Spleen (tissue), 11 donors: ENCODE measurements at regions not wholly inside any gene's neighbourhood (a gene's known extent, or its start where the extent isn't known, plus 50 kb on each side); places are given as distances from the start of the nearest gene placed in this dataset.

ENCODE experiments used
- DNase-seq: peaks from one replicate; pipeline ENCODE4 v3.0.0-alpha.2; 2020
- H3K27ac ChIP-seq, 8 donors: fragments of 200-600 bp; sonication (generic) in 7 of 8; 1 replicate in 4 of 8; 2 replicates in 4 of 8; pipeline versions ENCODE4 v1.5.0 to v1.8.0; 2016 to 2021; ENCODE audit warnings: inconsistent platforms in 4 of 8, mild to moderate bottlenecking in 4 of 8, moderate library complexity in 1 of 8
- H3K27me3 ChIP-seq, 7 donors: fragments of 200-600 bp; sonication (generic) in 6 of 7; replicated peaks in 1 of 7; 1 replicate in 4 of 7; 2 replicates in 3 of 7; pipeline versions ENCODE4 v1.5.0 to v1.8.0; 2016 to 2021; ENCODE audit warnings: inconsistent platforms in 3 of 7, mild to moderate bottlenecking in 1 of 7
- H3K36me3 ChIP-seq, 6 donors: fragments of 200-600 bp; sonication (generic) in 5 of 6; 1 replicate in 4 of 6; 2 replicates in 2 of 6; pipeline versions ENCODE4 v1.5.0 to v1.8.0; 2016 to 2021; ENCODE audit warnings: inconsistent platforms in 2 of 6
- H3K4me1 ChIP-seq, 6 donors: fragments of 200-600 bp; sonication (generic) in 5 of 6; 1 replicate in 3 of 6; 2 replicates in 3 of 6; pipeline versions ENCODE4 v1.5.0 to v1.8.0; 2016 to 2021; ENCODE audit warnings: inconsistent platforms in 3 of 6
- H3K4me3 ChIP-seq, 8 donors: fragments of 200-600 bp; sonication (generic) in 7 of 8; 1 replicate in 4 of 8; 2 replicates in 4 of 8; pipeline versions ENCODE4 v1.5.0 to v1.8.0; 2016 to 2021; ENCODE audit warnings: inconsistent platforms in 4 of 8, mild to moderate bottlenecking in 4 of 8, moderate library complexity in 2 of 8
- H3K9me3 ChIP-seq, 8 donors: fragments of 200-600 bp; sonication (generic) in 7 of 8; 1 replicate in 4 of 8; 2 replicates in 4 of 8; pipeline versions ENCODE4 v1.5.0 to v1.8.0; 2016 to 2021; ENCODE audit warnings: inconsistent platforms in 4 of 8
- POLR2A ChIP-seq, 3 donors: fragments of 450-650 bp; IDR thresholded peaks; one replicate each; pipeline ENCODE4 v1.5.1; 2017; ENCODE audit warnings: antibody characterized with exemption in 3 of 3, mild to moderate bottlenecking in 1 of 3
- POLR2AphosphoS5 ChIP-seq, 3 donors: sonication (generic); formaldehyde crosslinking; IDR thresholded peaks; one replicate each; pipeline ENCODE4 v1.5.1; 2017; ENCODE audit warnings: antibody characterized with exemption in 3 of 3
- WGBS, 5 donors: extraction: QIAGEN DNeasy Blood & Tissue Kit in 3 of 5; methylation state at CpG; one replicate each; pipeline versions ENCODE4 v1.1.5 to v1.1.7; 2013 to 2018; 5-methylcytosine and 5-hydroxymethylcytosine counted together
- intact Hi-C: fragments of 100-400 bp; cut with DNase I; formaldehyde crosslinking; loops from one replicate; pipeline ENCODE4 v1.15.0; 2023; ENCODE audit warnings: low total_unique reads
- TF ChIP-seq, protein P1 (sequence below), 11 experiments: fragments of 200-600 bp in 7 of 11; fragments of 450-650 bp in 4 of 11; sonication (generic) in 4 of 11; IDR thresholded peaks in 8 of 11; conservative IDR thresholded peaks in 3 of 11; 1 replicate in 7 of 11; 2 replicates in 4 of 11; pipeline versions ENCODE4 v1.4.0 to v1.8.0; 2016 to 2021; ENCODE audit warnings: antibody characterized with exemption in 11 of 11, inconsistent platforms in 4 of 11, mild to moderate bottlenecking in 1 of 11
- donor health status: healthy with polysubstance abuse.
- donor health status: DM: no; HTN: no; CAD: no; lungs with moderate emphysema.
- donor health status: DM: no; HTN: no; CAD: no.
- donor health status: Bipolar disorder and iron deficiency.
- donor health status: healthy.
- donor health status: DM: no; HTN: no; CAD: no.
- donor health status: DM: yes; HTN: yes; CAD: no.

- Histone ChIP-seq H3K9me3 (no peaks in the 10 kb centered on the region), H3K4me3 (no peak overlapping the region), H3K36me3 (no peaks in the 10 kb centered on the region), H3K27me3 (no peaks in the 10 kb centered on the region), H3K27ac (no peak overlapping the region), H3K4me1 (no peaks in the 10 kb centered on the region)
- DNase-seq: no peak
- TF ChIP-seq POLR2AphosphoS5 (IDR thresholded peaks at IDR 0.05) (no peak), POLR2A (IDR thresholded peaks at IDR 0.05) (no peak)
- TF ChIP-seq, protein P1, sequence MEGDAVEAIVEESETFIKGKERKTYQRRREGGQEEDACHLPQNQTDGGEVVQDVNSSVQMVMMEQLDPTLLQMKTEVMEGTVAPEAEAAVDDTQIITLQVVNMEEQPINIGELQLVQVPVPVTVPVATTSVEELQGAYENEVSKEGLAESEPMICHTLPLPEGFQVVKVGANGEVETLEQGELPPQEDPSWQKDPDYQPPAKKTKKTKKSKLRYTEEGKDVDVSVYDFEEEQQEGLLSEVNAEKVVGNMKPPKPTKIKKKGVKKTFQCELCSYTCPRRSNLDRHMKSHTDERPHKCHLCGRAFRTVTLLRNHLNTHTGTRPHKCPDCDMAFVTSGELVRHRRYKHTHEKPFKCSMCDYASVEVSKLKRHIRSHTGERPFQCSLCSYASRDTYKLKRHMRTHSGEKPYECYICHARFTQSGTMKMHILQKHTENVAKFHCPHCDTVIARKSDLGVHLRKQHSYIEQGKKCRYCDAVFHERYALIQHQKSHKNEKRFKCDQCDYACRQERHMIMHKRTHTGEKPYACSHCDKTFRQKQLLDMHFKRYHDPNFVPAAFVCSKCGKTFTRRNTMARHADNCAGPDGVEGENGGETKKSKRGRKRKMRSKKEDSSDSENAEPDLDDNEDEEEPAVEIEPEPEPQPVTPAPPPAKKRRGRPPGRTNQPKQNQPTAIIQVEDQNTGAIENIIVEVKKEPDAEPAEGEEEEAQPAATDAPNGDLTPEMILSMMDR (IDR thresholded peaks at IDR 0.05 in 8 of 11, conservative IDR thresholded peaks at IDR 0.05 in 3 of 11): no peak
- intact Hi-C loops: no loop called here
These were observed 93.4 kb upstream of the COL3A1 start for GRCh38 chr2:188880740-188881139.

- H3K36me3 ChIP-seq: no peaks in the 10 kb centered on the region
- WGBS, 5 donors: 70 to 81% (median 71%) methylated on average over 1 of the region's 1 CpG
- intact Hi-C loops: no loop called here
- no peak for TF ChIP-seq POLR2A (IDR thresholded peaks at IDR 0.05)
- TF ChIP-seq POLR2AphosphoS5 (IDR thresholded peaks at IDR 0.05): no peak
- TF ChIP-seq, protein P1 (IDR thresholded peaks at IDR 0.05 in 8 of 11, conservative IDR thresholded peaks at IDR 0.05 in 3 of 11): no peak
- no peak overlapping the region for H3K27ac ChIP-seq
- DNase-seq: no peak
- no peak overlapping the region for H3K4me3 ChIP-seq
- H3K9me3 ChIP-seq: no peaks in the 10 kb centered on the region
- H3K4me1 ChIP-seq: no peaks in the 10 kb centered on the region
- H3K27me3 ChIP-seq: no peaks in the 10 kb centered on the region
These were observed 92.7 kb upstream of the COL3A1 start for GRCh38 chr2:188881434-188881833.

DNA sequence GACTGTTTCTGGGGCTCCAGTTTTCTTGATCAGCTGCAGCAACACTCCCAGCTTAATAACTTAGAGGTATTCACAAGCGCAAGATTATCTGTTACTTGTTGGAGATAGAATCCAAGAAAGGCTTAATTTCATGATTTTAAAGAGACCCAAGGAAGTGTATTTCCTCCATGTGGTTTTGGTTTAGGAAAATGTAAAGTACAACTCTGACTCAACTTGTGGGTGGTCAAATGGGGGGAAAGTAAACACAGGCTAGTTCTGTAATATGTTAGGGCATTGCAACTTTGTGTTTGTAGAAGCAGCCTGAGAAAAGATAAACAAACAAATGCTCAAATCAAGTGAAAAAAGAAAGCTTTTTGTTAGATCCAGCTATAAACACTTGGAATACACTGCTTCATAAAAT is 90.1 kb upstream of the COL3A1 start:
- no peaks in the 10 kb centered on the region for H3K27me3 ChIP-seq
- intact Hi-C loops: no loop called here
- 79 to 93% (median 84%) methylated on average over 1 of the region's 1 CpG for WGBS, 5 donors
- DNase-seq: no peak
- no peak overlapping the region for H3K4me3 ChIP-seq
- no peak overlapping the region for H3K27ac ChIP-seq
- no peaks in the 10 kb centered on the region for H3K36me3 ChIP-seq
- H3K4me1 ChIP-seq: no peaks in the 10 kb centered on the region
- no peak for TF ChIP-seq POLR2AphosphoS5 (IDR thresholded peaks at IDR 0.05)
- TF ChIP-seq, protein P1 (IDR thresholded peaks at IDR 0.05 in 8 of 11, conservative IDR thresholded peaks at IDR 0.05 in 3 of 11): no peak
- no peak for TF ChIP-seq POLR2A (IDR thresholded peaks at IDR 0.05)
- H3K9me3 ChIP-seq: peaks cover 0 to 6% (median 1%) of the 10 kb centered on the region in 8 donors

DNA sequence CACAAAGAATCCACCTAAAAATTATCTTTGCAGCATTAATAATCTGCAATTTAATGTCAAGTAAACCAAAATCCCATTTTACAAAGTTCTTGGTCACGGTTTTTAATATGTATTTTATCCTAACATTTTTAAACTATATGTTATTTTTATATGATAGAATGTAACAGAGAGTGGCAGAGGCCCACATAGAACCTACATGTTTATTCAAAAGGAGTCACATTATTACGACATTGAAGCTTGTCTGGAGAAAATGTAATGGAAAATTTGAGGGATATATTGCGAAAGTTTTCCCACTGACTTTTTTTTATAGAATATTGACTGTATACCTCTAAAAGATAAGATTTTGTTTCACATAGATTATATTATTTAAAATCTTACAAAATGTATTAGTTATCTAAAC is 89.7 kb upstream of the COL3A1 start:
- no peak for DNase-seq
- 69 to 91% (median 78%) methylated on average over 3 of the region's 3 CpGs for WGBS, 5 donors
- Histone ChIP-seq H3K36me3 (no peaks in the 10 kb centered on the region), H3K4me3 (no peak overlapping the region), H3K27ac (no peak overlapping the region), H3K9me3 (peaks cover 0 to 9% (median 6%) of the 10 kb centered on the region in 8 donors), H3K27me3 (no peaks in the 10 kb centered on the region), H3K4me1 (no peaks in the 10 kb centered on the region)
- TF ChIP-seq POLR2AphosphoS5 (IDR thresholded peaks at IDR 0.05) (no peak), POLR2A (IDR thresholded peaks at IDR 0.05) (no peak)
- TF ChIP-seq, protein P1 (IDR thresholded peaks at IDR 0.05 in 8 of 11, conservative IDR thresholded peaks at IDR 0.05 in 3 of 11): no peak
- intact Hi-C loops: no loop called here
